Urothelium cell line (cell line): ENCODE measurements at regions not wholly inside any gene's neighbourhood (a gene's known extent, or its start where the extent isn't known, plus 50 kb on each side); places are given as distances from the start of the nearest gene placed in this dataset.
A peak's percentile ranks its signal among the peaks of the same experiment; 100 is the strongest.

Source experiments
- DNase-seq: peaks from one replicate; pipeline ENCODE4 v3.0.0; 2011; ENCODE audit warnings: low spot score, mixed read lengths
- FAIRE-seq: peaks from 2 replicates; lab custom pipeline; 2011; peaks lifted over from hg19 to GRCh38; lab: Jason Lieb, UNC

- FAIRE-seq = no peak
- DNase-seq = no peak
Measured at GRCh38 chr6:119587537-119587936, 238.0 kb upstream of the MAN1A1 start.

- FAIRE-seq (no peak), DNase-seq (no peak)
Measured at GRCh38 chr6:119586250-119586882, 236.8 kb upstream of the MAN1A1 start.

DNA sequence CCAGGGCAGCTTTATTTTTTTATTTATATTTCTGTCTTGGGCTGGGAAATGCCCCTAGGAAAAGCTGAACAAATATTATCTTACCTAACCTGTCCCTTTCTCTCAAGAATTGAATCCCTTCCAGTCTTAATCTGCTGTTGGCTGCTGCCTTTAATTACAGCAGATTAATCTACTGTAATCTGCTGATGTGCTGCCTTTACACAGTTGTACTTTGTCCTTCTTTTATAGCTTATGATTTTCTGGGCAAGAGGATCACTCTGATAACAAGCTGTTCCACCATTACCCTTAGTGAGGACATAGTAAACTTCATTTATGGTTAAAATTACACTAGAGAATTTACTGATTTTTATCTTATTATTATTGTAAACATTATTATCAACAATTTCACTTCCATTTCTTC lies 234.5 kb upstream of the MAN1A1 start:
- FAIRE-seq = no peak
- no peak for DNase-seq

DNA sequence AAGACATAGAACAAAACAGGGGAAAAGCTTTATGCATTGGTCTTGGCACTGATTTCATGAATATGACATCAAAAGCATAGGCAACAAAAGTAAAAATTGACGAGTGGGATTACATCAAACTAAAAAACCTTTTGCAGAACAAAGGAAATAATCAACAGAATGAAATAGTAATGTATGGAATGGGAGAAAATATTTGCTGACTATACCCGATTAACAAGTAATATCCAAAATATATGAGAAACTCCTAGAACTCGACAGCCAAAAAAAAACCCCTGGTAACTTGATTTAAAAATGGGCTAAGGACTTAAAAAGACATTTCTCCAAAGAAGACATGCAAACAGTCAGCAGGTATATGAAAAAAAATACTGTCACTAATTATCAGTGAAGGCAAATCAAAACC lies 231.7 kb upstream of the MAN1A1 start:
- no peak for FAIRE-seq
- DNase-seq = no peak

GRCh38 chr6:119575721-119576120 lies 226.2 kb upstream of the MAN1A1 start:
- no peak for FAIRE-seq

DNA sequence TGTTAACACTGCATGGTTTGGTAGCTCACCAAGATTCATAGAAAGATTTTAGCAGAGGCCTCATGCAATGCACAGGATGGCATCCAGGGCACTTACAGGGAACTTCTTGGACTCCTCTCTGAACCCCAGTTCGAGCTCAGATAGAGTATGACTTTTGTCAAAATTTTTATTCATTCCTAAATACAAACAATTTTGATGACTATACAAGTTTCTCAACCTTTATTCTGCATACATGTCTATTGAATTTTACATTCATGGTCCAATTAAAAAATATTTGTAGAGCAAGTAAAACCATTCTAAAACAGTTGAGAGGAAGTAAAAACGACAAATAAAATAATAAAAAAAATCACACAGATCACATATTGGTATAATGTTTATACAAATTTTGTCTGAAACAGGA lies 219.0 kb upstream of the MAN1A1 start:
- FAIRE-seq (no peak), DNase-seq (no peak)

More at GRCh38 chr6:119575721-119576120, 226.2 kb upstream of the MAN1A1 start:
- DNase-seq = peak; percentile 11

DNA sequence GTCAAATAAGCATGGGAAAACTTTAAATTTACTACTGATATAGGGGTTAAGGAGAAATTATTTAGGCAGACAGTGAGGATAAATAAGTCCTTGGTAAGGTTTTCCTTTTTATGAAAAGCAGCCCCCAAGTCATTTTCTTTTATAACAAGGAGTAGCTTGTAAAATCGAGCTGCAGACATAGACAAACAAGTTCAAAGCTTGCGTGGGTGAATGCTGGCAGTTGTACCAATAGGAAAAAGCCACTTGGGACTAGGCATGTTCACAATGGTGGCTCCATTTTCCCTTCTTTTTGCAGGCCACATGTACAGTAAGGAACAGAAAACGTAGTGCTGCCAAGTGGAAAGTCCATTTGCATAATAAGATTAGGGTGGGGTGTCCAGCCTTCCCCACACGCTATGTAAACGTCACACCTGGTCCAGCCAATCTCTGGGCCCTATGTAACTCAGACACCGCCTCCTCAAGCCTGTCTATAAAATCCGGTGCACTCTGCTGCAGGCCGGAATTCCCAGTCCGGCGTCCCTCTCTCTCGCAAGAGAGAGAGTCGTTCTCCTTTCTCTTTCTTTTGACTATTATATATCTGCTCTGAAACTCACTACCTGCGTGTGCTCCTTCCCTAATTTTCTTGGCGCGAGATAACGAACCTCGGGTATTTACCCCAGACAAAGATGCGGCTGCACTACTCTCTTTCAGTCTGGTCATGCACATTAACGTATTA lies 217.1 kb upstream of the MAN1A1 start:
- FAIRE-seq = no peak
- DNase-seq = no peak

DNA sequence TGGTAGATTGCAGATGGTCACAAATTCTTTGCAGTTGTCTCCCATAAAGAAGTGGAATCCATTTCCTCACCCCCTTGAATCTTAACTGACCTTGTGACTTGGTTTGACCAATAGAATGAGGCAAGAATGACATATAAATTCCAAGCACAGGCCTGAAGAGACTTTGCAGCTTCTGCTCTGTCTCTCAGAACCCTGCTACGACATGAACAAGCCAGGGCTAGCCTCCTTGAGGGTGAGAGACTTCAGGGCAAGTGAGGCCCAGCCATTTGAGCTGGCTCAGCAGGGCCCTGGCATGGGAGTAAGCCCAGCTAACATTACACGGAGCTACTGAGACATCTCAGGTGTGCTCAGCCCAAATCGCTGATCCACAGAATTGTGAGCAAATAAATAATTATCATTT lies 216.3 kb upstream of the MAN1A1 start:
- no peak for DNase-seq
- no peak for FAIRE-seq

DNA sequence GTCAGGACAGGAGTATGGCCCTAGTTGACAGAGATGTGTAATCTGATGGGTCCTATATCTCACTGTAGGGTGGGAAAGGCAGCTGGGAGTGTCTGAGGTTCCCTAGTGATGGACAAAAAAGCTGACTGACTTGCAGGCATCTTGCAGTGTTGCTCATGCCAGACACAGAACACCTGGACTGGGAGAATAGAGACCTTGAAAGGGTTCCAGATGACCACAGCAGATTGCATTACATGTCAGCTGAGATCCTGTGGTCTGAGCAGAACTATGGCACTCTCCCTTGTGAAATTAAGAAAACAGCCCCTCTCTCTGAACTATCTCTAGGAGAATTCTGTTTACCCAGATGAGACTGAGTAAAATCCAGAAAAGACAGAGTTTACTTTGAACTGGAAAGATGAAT lies 212.6 kb upstream of the MAN1A1 start:
- DNase-seq (no peak), FAIRE-seq (no peak)

GRCh38 chr6:119559586-119559985 lies 210.0 kb upstream of the MAN1A1 start:
- FAIRE-seq (no peak), DNase-seq (no peak)

- FAIRE-seq (no peak), DNase-seq (no peak)
Measured at GRCh38 chr6:119557239-119557638, 207.7 kb upstream of the MAN1A1 start.

GRCh38 chr6:119552021-119552420 lies 202.5 kb upstream of the MAN1A1 start:
- FAIRE-seq = no peak
- DNase-seq = no peak

- DNase-seq = no peak
- FAIRE-seq = no peak
Measured at GRCh38 chr6:119547024-119547423, 197.5 kb upstream of the MAN1A1 start.

GRCh38 chr6:119545245-119545644 lies 195.7 kb upstream of the MAN1A1 start:
- FAIRE-seq (no peak), DNase-seq (no peak)

GRCh38 chr6:119544325-119545175 lies 195.0 kb upstream of the MAN1A1 start:
- DNase-seq (no peak), FAIRE-seq (no peak)

DNA sequence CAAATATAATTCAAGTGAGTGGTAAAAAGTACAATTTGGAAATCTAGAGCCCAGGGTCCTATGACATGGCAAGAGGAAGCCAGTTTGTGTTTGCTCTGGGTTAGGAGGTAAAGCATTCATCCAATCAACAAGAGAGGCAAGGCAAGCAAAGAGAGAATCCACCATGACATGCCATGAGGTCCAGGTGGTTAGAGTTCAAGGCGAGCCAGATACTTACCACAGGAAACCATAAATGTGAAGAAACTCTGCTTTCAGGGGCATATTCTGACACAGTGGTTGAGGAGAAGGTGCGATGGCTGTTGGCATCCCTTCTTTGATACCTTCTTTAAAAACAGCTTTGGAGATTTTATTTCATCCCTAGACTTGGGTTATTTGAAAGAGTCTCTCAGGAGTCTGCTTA lies 193.8 kb upstream of the MAN1A1 start:
- no peak for DNase-seq
- FAIRE-seq = no peak

- no peak for FAIRE-seq
- DNase-seq = no peak
Measured at GRCh38 chr6:119542037-119542436, 192.5 kb upstream of the MAN1A1 start.

DNA sequence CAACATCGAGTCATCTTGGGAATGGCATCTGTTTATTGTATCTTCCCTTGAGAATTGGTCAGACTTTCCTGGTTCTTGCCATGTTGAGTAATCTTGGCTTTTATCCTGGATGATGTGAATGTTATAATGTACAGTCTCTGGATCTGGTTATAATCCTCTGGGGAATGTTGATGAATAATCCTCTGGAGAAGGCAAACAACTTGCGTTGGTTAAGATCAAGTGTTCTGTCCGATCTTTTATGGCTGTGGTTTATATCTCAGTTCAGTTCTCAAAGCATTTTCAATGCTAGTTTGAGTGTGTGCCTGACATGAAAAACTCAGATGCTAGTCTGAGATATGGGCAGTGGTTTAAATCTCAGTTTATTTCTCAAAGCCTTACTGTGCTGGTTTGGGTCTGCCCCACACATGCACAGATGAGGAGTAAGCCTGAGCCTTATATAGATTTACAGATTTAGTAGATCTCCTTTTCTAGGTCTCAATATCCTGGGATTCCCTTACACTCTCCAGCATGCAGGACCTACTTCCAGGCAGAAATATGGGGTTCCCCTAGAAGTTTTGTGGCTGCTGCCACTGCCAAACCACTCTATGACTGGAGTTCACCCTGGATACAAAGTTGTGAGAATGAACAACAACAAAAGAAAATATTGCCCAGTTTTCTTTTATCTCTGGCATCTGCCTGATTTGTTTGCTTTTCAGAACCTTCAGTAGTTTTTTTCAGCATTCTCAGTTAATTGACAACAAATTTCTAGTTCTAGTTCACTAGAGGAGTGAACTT lies 191.8 kb upstream of the MAN1A1 start:
- peak; percentile 64 for DNase-seq
- peak; percentile 23 for FAIRE-seq

DNA sequence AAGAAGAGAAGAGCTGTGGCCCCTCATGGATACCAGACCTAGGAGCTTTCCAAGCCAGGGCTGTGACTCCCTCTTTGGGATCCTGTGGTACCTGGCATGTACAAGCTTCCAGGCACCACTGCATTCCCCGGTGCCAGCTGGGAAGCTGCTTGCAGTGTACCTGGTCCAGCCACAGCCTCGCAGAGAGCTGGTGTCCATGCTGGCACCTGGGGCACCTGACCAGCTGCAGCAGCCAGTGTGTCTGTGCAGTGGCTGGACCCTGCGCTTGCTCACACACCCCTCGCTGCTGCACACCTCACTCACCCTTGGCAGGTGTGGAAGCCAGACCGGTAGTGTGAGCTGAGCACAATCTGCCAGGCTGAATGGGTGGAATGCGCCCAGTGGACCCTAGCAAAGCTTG lies 190.9 kb upstream of the MAN1A1 start:
- no peak for FAIRE-seq
- DNase-seq = no peak

GRCh38 chr6:119539066-119539746 lies 189.6 kb upstream of the MAN1A1 start:
- no peak for FAIRE-seq
- DNase-seq = no peak
